Astrocyte (in vitro differentiated cells and primary cell): ENCODE measurements at regions not wholly inside any gene's neighbourhood (a gene's known extent, or its start where the extent isn't known, plus 50 kb on each side); places are given as distances from the start of the nearest gene placed in this dataset.

ENCODE experiments used
- CTCF ChIP-seq: IDR thresholded peaks from 2 replicates; pipeline ENCODE4 v1.5.1; 2011; ENCODE audit warnings: low read depth, mild to moderate bottlenecking, inconsistent platforms, low read length, moderate library complexity; ENCODE audit not compliant: insufficient read depth
- EZH2 ChIP-seq: IDR thresholded peaks from 2 replicates; pipeline ENCODE4 v1.6.1; 2012; ENCODE audit warnings: mild to moderate bottlenecking, low read length, inconsistent platforms; ENCODE audit not compliant: insufficient read depth

- no peak for TF ChIP-seq CTCF
- no peak for TF ChIP-seq EZH2
These were observed 1343.2 kb upstream of the LRRTM1 start for GRCh38 chr2:81647715-81648230.
